ENCODE measurements at regions not wholly inside any gene's neighbourhood (a gene's known extent, or its start where the extent isn't known, plus 50 kb on each side); places are given as distances from the start of the nearest gene placed in this dataset.

- Mint-ChIP-seq H3K9me3 (ENCODE audit: low read depth) (peaks cover 17% of the 10 kb centered on the region), H3K36me3 (ENCODE audit: low read depth) (peaks cover 15% of the 10 kb centered on the region), H3K4me1 (ENCODE audit: low read depth) (peaks cover 57% of the 10 kb centered on the region), H3K27me3 (ENCODE audit: low read depth) (no peaks in the 10 kb centered on the region), H3K4me3 (ENCODE audit: unreplicated experiment) (no peak overlapping the region), H3K27ac (ENCODE audit: unreplicated experiment) (peak overlapping the region; percentile 76)
- DNase-seq (ENCODE audit: low spot score): no peak
- TF ChIP-seq, protein P1, sequence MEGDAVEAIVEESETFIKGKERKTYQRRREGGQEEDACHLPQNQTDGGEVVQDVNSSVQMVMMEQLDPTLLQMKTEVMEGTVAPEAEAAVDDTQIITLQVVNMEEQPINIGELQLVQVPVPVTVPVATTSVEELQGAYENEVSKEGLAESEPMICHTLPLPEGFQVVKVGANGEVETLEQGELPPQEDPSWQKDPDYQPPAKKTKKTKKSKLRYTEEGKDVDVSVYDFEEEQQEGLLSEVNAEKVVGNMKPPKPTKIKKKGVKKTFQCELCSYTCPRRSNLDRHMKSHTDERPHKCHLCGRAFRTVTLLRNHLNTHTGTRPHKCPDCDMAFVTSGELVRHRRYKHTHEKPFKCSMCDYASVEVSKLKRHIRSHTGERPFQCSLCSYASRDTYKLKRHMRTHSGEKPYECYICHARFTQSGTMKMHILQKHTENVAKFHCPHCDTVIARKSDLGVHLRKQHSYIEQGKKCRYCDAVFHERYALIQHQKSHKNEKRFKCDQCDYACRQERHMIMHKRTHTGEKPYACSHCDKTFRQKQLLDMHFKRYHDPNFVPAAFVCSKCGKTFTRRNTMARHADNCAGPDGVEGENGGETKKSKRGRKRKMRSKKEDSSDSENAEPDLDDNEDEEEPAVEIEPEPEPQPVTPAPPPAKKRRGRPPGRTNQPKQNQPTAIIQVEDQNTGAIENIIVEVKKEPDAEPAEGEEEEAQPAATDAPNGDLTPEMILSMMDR (IDR thresholded peaks at IDR 0.05): no peak
Measured at GRCh38 chr3:177482048-177482691, 284.9 kb upstream of the TBL1XR1 start.

- TF ChIP-seq, protein P1 (IDR thresholded peaks at IDR 0.05): peak; percentile 36
- no peaks in the 10 kb centered on the region for H3K27me3 Mint-ChIP-seq (ENCODE audit: low read depth)
- no peak for DNase-seq (ENCODE audit: low spot score)
- H3K27ac Mint-ChIP-seq (ENCODE audit: unreplicated experiment): peak overlapping the region; percentile 76
- H3K9me3 Mint-ChIP-seq (ENCODE audit: low read depth): peaks cover 17% of the 10 kb centered on the region
- H3K4me1 Mint-ChIP-seq (ENCODE audit: low read depth): peaks cover 47% of the 10 kb centered on the region
- H3K4me3 Mint-ChIP-seq (ENCODE audit: unreplicated experiment): no peak overlapping the region
- peaks cover 15% of the 10 kb centered on the region for H3K36me3 Mint-ChIP-seq (ENCODE audit: low read depth)
Measured at GRCh38 chr3:177483182-177483967, 286.1 kb upstream of the TBL1XR1 start.

DNA sequence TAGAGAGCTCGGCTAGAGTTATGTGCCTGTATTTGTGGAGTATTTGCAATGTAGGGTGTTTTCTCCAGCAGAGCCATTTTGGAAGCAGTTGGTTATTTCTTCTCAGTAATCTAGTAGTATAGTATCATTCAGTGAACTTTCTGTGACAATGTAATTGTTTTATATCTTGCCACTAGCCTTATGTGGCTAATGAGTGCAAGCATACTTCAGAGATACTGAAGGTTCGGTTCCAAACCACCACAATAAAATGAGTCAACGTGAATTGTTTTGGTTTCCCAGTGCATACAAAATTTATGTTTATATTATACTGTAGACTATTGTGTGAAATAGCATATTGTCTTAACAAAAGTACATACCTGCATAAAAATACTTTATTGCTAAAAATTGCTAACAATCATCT, 286.9 kb upstream of the TBL1XR1 start:
- Mint-ChIP-seq H3K27me3 (ENCODE audit: low read depth) (no peaks in the 10 kb centered on the region), H3K27ac (ENCODE audit: unreplicated experiment) (no peak overlapping the region), H3K9me3 (ENCODE audit: low read depth) (peaks cover 17% of the 10 kb centered on the region), H3K4me3 (ENCODE audit: unreplicated experiment) (no peak overlapping the region), H3K4me1 (ENCODE audit: low read depth) (peaks cover 39% of the 10 kb centered on the region), H3K36me3 (ENCODE audit: low read depth) (peaks cover 17% of the 10 kb centered on the region)
- TF ChIP-seq, protein P1 (IDR thresholded peaks at IDR 0.05): no peak
- DNase-seq (ENCODE audit: low spot score): no peak

- Mint-ChIP-seq H3K27ac (ENCODE audit: unreplicated experiment) (no peak overlapping the region), H3K9me3 (ENCODE audit: low read depth) (peaks cover 17% of the 10 kb centered on the region), H3K27me3 (ENCODE audit: low read depth) (no peaks in the 10 kb centered on the region), H3K4me3 (ENCODE audit: unreplicated experiment) (no peak overlapping the region), H3K4me1 (ENCODE audit: low read depth) (peaks cover 32% of the 10 kb centered on the region), H3K36me3 (ENCODE audit: low read depth) (peaks cover 17% of the 10 kb centered on the region)
- no peak for DNase-seq (ENCODE audit: low spot score)
- TF ChIP-seq, protein P1 (IDR thresholded peaks at IDR 0.05): no peak
Measured at GRCh38 chr3:177484926-177485325, 287.6 kb upstream of the TBL1XR1 start.

- Mint-ChIP-seq H3K9me3 (ENCODE audit: low read depth) (peaks cover 14% of the 10 kb centered on the region), H3K27ac (ENCODE audit: unreplicated experiment) (no peak overlapping the region), H3K4me1 (ENCODE audit: low read depth) (peaks cover 27% of the 10 kb centered on the region), H3K36me3 (ENCODE audit: low read depth) (peaks cover 14% of the 10 kb centered on the region), H3K27me3 (ENCODE audit: low read depth) (no peaks in the 10 kb centered on the region), H3K4me3 (ENCODE audit: unreplicated experiment) (no peak overlapping the region)
- TF ChIP-seq, protein P1 (IDR thresholded peaks at IDR 0.05): no peak
- no peak for DNase-seq (ENCODE audit: low spot score)
Measured at GRCh38 chr3:177487635-177488186, 290.4 kb upstream of the TBL1XR1 start.

All from chondrocyte (in vitro differentiated cells).